Coronary artery (tissue), 2 donors: ENCODE measurements at regions not wholly inside any gene's neighbourhood (a gene's known extent, or its start where the extent isn't known, plus 50 kb on each side); places are given as distances from the start of the nearest gene placed in this dataset.

Experiments
- DNase-seq: peaks from one replicate; pipeline ENCODE4 v3.0.0-alpha.2; 2017; ENCODE audit warnings: low spot score
- H3K27ac ChIP-seq, 2 donors: fragments of 200-600 bp; sonication (generic); one replicate each; pipeline ENCODE4 v1.5.1; 2016 to 2019
- H3K4me3 ChIP-seq: fragments of 200-600 bp; sonication (generic); 2 replicates; pipeline ENCODE4 v1.5.1; 2016; ENCODE audit warnings: mild to moderate bottlenecking, moderate library complexity
- TF ChIP-seq, protein P1 (sequence below): fragments of 200-600 bp; sonication (generic); IDR thresholded peaks from one replicate; pipeline ENCODE4 v1.5.1; 2019; ENCODE audit warnings: antibody characterized with exemption

GRCh38 chr1:221291113-221291512 lies 411.9 kb downstream of the HLX start:
- no peak for DNase-seq
- Histone ChIP-seq H3K4me3 (no peak overlapping the region), H3K27ac (no peak overlapping the region)
- TF ChIP-seq, protein P1, sequence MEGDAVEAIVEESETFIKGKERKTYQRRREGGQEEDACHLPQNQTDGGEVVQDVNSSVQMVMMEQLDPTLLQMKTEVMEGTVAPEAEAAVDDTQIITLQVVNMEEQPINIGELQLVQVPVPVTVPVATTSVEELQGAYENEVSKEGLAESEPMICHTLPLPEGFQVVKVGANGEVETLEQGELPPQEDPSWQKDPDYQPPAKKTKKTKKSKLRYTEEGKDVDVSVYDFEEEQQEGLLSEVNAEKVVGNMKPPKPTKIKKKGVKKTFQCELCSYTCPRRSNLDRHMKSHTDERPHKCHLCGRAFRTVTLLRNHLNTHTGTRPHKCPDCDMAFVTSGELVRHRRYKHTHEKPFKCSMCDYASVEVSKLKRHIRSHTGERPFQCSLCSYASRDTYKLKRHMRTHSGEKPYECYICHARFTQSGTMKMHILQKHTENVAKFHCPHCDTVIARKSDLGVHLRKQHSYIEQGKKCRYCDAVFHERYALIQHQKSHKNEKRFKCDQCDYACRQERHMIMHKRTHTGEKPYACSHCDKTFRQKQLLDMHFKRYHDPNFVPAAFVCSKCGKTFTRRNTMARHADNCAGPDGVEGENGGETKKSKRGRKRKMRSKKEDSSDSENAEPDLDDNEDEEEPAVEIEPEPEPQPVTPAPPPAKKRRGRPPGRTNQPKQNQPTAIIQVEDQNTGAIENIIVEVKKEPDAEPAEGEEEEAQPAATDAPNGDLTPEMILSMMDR = no peak

- Histone ChIP-seq H3K4me3 (no peak overlapping the region), H3K27ac (no peak overlapping the region)
- TF ChIP-seq, protein P1 = no peak
- DNase-seq = no peak
These were observed 413.4 kb downstream of the HLX start for GRCh38 chr1:221292652-221293051.

DNA sequence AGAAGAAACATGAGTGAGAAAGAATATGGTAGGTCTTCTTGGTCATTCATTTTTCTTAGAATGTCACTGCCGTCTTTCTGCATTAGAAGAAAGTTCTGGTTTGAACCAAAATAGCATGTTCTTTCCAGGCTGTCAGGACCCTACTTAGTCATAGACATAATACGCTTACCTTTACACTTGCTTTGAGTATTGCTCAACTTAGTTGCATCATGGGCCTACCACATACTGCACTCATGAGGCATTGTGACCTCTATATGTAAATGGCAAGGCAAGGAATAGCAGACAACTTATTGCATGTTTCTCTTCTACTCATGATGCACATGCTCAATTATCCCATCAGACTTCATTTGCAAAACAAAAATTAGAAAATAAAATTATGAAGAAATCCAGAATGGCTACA lies 415.0 kb downstream of the HLX start:
- no peak overlapping the region for H3K27ac ChIP-seq
- DNase-seq = no peak
- TF ChIP-seq, protein P1 = no peak
- no peak overlapping the region for H3K4me3 ChIP-seq

DNA sequence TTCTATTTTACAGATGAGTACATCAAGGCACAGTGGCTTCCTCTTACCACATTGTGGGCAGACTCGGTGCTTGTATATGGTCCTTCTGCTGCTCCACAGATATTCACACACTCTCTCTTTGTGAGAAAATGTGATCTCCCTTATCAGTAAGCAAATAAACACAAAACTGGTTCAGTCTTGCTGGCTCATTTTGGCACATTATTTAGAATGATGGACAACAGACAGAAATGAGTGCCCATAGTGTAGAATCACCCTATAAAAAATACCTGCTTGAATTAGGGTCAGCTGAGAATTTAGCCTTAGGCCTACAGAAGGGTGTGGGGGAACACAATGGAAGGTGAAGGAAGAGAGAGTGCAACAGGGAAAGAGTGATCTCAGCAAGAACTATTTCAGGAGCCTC lies 423.1 kb downstream of the HLX start:
- H3K27ac ChIP-seq = no peak overlapping the region
- TF ChIP-seq, protein P1 = no peak
- DNase-seq = no peak

DNA sequence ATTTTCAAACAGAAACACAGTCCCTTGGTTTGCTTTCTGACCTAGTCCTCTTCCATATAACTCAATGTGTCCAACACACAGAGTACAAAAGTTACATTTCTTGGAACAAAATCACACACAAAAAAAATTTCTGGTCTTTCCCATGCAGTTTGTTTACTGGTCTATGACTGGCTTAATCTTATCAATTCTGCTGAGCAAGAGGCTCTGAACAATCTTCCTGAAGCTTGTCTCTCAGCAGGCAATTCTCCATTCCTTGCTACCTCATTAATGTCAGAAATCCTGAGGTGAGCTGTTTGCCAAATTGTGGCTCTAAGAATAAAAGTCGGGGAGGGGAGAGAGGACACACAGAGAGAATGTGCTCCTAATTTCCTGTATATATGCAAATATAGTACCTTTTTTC lies 423.6 kb downstream of the HLX start:
- DNase-seq = no peak
- TF ChIP-seq, protein P1 = no peak
- Histone ChIP-seq H3K4me3 (no peak overlapping the region), H3K27ac (no peak overlapping the region)

More for the DNA sequence above, 423.1 kb downstream of the HLX start:
- no peak overlapping the region for H3K4me3 ChIP-seq

DNA sequence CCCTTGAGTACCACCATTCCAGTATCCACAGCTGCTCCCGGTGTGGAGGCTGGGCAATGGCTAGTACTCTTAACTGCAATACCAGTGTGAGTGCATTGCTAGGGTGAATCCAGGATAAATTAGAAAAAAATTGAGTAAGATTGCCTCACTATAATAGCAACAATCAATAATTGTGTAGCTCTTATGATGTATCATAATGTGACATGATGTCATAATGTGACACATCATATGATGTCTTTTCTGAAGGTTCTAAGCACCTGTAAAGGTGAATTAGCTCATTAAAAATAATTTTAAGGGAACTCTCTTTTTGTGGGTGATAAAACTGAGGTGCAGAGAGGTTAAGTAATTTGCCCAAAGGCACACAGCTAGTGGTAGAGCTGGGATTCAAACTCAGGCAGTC lies 424.4 kb downstream of the HLX start:
- TF ChIP-seq, protein P1 = no peak
- Histone ChIP-seq H3K27ac (no peak overlapping the region), H3K4me3 (no peak overlapping the region)
- DNase-seq = no peak

DNA sequence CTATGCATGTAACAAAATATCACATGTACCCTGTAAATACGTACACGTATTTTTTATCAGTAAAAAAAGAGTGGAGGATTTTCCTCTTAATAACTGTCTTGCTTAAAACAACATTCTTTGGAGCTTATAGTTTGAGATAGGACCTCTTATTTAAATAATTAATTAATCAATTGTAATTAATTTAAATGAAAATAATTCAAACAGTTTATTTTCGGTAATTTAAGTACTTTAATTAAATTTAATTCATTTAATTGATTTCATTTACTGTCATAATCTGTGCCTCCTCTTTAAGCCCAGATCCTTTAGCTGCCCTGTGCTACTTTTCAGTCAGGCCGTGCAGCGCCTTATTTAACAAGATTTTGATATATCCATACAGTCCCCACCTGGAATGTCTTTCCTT lies 427.0 kb downstream of the HLX start:
- no peak overlapping the region for H3K27ac ChIP-seq
- no peak for DNase-seq
- TF ChIP-seq, protein P1 = no peak
- no peak overlapping the region for H3K4me3 ChIP-seq
